ENCODE measurements at regions not wholly inside any gene's neighbourhood (a gene's known extent, or its start where the extent isn't known, plus 50 kb on each side); places are given as distances from the start of the nearest gene placed in this dataset.

GRCh38 chr3:135310317-135310716, 515.3 kb downstream of the EPHB1 start:
- no peak for DNase-seq

DNA sequence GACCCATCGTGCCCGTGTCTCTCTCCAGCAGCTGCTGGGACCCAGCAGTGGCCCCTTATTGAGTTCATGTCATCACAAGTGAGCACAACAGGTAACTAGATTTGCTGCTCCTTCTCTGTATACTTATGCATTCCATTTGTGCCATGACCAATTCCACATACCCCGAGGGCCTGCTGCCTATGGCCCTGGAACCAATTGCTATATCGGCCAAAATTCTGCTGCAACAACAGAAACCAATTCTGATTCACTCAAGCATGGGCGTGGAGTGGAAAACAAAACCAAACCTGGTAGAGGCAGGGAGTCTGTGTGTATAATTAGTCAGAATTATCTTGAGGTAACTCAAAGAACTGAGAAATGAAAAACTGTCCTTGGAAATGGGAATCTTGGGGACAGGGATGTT, 516.6 kb downstream of the EPHB1 start:
- DNase-seq: no peak

GRCh38 chr3:135314237-135314636, 519.2 kb downstream of the EPHB1 start:
- DNase-seq: no peak

DNA sequence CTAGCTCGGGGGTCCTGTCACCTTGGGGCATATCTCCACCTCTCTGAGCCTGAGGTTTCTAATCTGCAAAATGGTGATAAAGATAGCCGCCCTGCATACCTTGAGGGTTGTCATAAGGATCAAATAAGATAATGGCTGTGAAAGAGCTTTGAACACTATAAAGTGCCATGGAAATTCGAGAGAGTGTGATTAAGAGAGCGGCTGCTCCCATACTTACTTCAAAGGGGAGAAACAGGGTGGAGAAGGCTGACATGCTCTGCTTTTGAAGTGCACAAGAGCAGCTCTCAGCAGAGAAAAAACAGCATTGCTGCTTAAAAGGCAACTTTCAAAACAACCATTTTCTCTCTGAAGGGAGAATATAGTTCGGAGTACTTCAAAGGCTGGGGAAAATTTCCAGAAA, 529.2 kb downstream of the EPHB1 start:
- no peak for DNase-seq

- DNase-seq: no peak
Measured at GRCh38 chr3:135325096-135325495, 530.0 kb downstream of the EPHB1 start.

- no peak for DNase-seq
Measured at GRCh38 chr3:135325726-135326235, 530.7 kb downstream of the EPHB1 start.

- no peak for DNase-seq
Measured at GRCh38 chr3:135326851-135327250, 531.8 kb downstream of the EPHB1 start.

GRCh38 chr3:135328036-135328435, 533.0 kb downstream of the EPHB1 start:
- no peak for DNase-seq

DNA sequence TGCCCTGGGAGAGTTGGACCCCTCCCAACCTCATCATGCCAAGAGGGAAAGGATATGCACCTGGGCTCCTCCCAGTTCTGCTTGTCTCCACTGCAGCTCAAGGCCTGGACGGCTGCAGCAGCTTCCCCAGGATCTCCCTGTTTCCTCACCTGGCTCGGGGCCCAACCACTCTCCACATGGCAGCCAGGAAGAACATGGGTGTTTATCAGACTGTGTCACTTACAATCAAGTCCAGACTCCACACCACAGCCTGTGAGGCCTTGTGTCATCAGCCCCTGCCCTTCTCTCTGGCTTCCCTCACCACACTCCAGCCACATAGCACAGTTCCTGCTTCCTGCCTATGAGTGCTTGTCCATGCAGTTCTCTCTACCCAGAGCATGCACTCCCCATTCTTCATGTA, 534.4 kb downstream of the EPHB1 start:
- DNase-seq: no peak

- DNase-seq: no peak
Measured at GRCh38 chr3:135337192-135337591, 542.1 kb downstream of the EPHB1 start.

DNA sequence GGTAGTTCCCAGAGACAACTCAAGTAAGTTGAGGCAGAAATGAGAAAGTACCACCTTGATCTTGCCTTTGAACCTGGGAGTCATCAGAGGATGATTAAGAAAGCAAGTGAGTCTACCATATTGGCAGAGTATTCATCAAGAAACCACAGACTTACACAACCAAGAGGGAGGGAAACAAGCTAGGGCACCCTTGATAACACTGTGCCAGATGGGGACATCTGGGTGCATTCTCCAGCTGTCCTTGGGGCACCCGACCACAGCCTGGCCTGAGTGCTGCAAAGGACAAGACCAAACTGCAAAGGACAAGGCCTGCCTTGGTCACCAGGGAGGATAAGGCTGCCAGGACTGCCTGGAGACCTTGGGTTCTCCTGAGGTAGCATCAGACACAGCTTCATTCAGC, 553.6 kb downstream of the EPHB1 start:
- DNase-seq: no peak

- no peak for DNase-seq
Measured at GRCh38 chr3:135349254-135349948, 554.3 kb downstream of the EPHB1 start.

DNA sequence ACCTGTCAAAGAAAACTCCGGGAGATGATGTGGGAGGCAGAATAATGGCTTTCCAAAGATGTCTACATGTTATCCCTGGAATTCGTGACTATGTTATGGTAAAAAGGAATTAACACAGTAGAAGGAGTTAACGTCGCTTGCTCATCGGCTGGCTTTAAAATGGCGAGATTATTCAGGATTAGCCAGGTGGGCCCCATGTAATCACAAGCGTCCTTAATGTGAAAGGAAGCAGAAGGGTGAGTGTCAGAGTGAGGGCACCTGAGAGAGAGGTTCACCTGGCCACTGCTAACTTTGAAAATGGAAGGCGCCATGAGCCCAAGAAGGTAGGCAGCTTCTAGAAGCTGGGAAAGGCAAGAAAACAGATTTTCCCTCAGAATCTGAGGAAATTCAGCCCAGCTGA, 557.2 kb downstream of the EPHB1 start:
- no peak for DNase-seq

GRCh38 chr3:135362889-135363288, 567.8 kb downstream of the EPHB1 start:
- DNase-seq: no peak

- no peak for DNase-seq
Measured at GRCh38 chr3:135364676-135365075, 569.6 kb downstream of the EPHB1 start.

- DNase-seq: no peak
Measured at GRCh38 chr3:135366816-135367215, 571.8 kb downstream of the EPHB1 start.

DNA sequence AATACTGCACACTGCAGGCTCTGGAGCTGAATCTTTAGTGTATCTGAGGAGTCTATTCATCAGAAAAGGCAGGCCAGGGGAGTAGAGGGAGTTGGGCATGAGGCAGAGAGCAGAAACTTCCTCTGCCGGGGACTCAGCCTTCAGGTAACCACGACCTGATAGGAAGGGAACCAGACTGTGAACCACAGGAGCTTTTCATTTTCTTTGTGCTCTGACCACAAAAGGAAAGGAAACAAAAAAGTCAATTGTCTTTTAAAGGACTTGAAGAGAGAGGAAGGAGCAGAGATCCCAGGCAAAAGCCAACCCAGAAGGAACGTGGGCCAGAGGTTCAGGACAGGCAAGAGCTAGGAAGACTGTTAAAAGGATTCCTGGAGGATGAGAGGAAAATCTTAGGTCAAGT, 573.3 kb downstream of the EPHB1 start:
- no peak for DNase-seq

DNA sequence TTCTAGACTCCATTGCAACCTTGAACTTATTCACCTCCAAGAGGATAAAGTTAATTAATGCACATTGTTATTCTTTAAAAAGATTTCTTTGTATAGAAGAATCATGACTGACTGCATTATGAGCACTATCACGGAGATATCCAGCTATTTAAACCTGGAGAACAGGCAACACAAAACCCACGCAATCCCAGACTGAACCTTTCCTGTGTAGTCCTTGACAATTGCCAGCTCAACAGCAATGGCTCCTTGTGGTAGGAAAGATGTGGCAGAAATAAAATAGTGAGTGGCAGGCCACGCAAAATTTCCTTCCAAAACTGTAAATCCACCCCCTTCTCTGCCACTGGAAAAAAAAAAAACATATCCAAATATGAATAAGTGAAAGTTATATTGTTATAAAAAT, 573.7 kb downstream of the EPHB1 start:
- no peak for DNase-seq

- no peak for DNase-seq
Measured at GRCh38 chr3:135374571-135374970, 579.5 kb downstream of the EPHB1 start.

- DNase-seq: no peak
Measured at GRCh38 chr3:135382188-135382587, 583.3 kb upstream of the PPP2R3A start.

DNA sequence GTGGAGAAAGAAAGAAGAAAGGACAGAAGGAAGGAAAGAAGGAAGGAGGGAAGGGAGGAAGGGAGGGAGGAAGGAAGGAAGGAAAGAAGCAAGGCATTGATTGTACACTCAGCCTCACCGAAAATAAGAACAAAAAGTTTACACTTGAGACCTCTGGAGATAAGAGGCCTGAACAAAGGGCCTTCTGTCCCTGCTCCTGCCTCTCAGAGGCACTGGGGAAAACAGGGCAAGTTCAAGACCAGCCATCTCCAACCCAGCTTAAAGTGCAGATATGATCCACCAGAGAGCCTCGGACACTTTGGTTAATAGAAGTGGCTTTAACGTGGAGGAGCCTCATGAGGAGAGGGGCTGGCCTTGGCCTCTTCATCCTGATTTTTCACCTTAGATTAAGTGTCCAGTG, 582.9 kb upstream of the PPP2R3A start:
- no peak for DNase-seq

DNA sequence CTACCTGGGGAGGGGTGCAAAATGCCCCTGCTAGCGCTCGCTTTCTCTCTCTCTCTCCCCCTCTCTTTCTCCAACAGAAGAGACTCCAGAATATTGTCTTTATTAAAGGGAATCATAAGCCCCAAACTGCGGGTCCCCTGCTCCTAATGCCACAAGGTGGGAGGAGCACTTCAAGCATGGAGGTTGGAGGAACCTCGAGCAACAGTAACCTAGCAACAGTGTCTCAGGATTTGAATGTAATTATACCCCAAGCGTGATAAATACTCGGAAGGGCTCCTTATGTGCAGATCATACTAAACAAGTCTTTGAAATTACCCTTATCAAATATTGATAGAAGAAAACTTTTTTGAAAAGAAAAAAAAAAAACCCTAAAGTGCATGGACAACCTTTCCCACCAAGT, 582.2 kb upstream of the PPP2R3A start:
- DNase-seq: no peak

DNA sequence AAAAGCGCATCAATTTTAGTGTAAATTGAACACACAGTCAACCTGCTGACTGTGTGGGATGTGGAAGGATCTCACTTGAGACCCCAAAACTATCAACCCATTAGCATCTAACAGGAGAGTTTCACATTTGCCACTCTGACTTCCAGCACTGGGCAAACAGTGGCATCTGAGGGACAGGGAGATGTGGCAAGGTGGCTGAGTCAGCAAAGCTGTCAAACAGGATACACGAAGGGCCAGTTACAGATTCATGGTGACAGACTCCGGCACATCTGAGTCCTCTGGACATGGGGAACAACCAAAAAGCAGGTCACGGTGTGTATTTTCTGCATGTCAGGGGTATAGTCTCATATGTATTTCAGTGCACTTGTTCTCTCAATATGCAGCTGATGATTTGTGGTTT, 573.4 kb upstream of the PPP2R3A start:
- no peak for DNase-seq

DNA sequence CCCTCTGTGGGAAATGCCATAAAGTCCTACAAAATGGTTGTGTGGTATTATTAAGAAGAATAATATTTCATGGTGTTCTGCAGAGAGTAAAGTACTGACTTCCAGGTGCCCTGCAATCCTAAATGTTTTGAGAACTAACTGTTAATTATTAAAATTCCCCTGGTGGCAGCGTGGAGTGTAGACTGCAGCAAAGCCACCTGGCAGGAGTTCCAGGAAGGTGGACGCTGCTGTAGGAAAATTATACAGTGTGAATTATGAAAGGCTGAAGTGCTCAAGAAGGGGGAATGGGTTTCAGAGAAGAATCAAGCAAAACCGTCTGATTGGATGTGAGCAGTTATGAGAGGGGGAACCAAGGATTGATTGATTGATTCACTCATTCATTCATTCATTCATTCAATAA, 572.4 kb upstream of the PPP2R3A start:
- DNase-seq: no peak

- no peak for DNase-seq
Measured at GRCh38 chr3:135393898-135394525, 571.5 kb upstream of the PPP2R3A start.
